GM13977 (cell line): ENCODE measurements at regions not wholly inside any gene's neighbourhood (a gene's known extent, or its start where the extent isn't known, plus 50 kb on each side); places are given as distances from the start of the nearest gene placed in this dataset.

ENCODE experiments used
- DNase-seq: peaks from one replicate; pipeline ENCODE4 v3.0.0; 2012; ENCODE audit warnings: low spot score
- in situ Hi-C: fragments of 300-500 bp; cut with MboI; formaldehyde crosslinking; loops from one replicate; pipeline ENCODE4 v1.12.0; 2022; ENCODE audit warnings: low sequenced_read_pairs, low pct_unique_long_range_greater_than_20kb, mixed read lengths, inconsistent platforms; ENCODE audit not compliant: unreplicated experiment
- TF ChIP-seq, protein P1 (sequence below): IDR thresholded peaks from 2 replicates; pipeline ENCODE4 v1.5.1; 2012; ENCODE audit warnings: mild to moderate bottlenecking, control low read depth; ENCODE audit not compliant: insufficient read depth; ENCODE audit errors: extremely low read depth, missing control alignments

DNA sequence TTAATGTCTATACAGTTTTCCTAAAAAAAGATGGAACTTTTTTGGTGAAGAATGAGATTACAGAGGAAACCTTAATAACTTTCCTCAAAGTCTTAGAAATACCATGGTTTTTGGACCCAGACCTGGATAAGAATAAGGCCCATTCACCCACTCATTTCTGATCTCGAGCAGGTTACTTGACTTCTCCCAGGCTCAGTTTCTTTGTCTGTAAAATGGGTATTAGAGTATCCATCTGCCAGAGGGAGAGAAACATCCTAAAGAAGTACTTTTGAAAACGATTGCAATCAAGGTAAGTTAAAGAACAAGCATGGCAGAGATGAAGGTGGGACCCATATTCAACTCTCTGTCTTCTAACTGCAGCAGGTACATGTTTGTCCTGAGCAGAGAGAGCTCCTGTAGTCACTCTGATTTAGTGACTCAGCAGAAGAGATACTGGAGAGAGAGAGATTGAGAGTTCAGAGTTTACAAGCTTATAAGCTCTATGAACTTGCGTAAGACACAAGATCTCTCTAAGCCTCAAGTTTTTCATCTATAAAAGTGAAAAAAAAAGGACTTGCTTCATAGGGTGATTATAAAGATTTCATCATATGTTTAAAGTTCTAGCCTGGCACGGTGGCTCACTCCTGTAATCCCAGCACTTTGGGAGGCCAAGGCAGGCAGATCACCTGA is 379.4 kb upstream of the SGCD start:
- TF ChIP-seq, protein P1, sequence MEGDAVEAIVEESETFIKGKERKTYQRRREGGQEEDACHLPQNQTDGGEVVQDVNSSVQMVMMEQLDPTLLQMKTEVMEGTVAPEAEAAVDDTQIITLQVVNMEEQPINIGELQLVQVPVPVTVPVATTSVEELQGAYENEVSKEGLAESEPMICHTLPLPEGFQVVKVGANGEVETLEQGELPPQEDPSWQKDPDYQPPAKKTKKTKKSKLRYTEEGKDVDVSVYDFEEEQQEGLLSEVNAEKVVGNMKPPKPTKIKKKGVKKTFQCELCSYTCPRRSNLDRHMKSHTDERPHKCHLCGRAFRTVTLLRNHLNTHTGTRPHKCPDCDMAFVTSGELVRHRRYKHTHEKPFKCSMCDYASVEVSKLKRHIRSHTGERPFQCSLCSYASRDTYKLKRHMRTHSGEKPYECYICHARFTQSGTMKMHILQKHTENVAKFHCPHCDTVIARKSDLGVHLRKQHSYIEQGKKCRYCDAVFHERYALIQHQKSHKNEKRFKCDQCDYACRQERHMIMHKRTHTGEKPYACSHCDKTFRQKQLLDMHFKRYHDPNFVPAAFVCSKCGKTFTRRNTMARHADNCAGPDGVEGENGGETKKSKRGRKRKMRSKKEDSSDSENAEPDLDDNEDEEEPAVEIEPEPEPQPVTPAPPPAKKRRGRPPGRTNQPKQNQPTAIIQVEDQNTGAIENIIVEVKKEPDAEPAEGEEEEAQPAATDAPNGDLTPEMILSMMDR, result no peak
- in situ Hi-C loops, result loop anchor here (25.0 kb wide), 1 partner anchor 1190 kb away; the partner anchor contains the start of gene MED7
- no peak for DNase-seq

DNA sequence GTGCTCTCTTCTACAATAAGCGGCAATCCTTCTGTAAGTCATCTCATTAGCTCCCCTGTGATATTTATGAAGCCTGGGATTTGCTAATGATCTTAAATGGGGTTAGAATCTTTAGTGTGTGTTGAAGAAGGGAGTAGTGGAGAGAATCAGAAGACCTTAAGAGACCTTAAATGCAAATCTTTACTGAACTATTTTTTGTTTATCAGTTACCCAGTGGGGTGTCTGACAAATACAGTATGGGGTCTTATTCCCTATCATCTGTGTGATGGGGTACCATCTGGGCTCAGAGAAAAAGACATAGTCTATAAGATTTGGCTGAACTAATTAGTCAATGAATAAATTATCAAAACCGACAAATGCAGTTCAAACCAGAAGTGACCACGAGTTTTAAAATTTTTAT is 378.4 kb upstream of the SGCD start:
- in situ Hi-C loops, result loop anchor here (25.0 kb wide), 1 partner anchor 1189 kb away; the partner anchor contains the start of gene MED7
- TF ChIP-seq, protein P1, result no peak
- no peak for DNase-seq

DNA sequence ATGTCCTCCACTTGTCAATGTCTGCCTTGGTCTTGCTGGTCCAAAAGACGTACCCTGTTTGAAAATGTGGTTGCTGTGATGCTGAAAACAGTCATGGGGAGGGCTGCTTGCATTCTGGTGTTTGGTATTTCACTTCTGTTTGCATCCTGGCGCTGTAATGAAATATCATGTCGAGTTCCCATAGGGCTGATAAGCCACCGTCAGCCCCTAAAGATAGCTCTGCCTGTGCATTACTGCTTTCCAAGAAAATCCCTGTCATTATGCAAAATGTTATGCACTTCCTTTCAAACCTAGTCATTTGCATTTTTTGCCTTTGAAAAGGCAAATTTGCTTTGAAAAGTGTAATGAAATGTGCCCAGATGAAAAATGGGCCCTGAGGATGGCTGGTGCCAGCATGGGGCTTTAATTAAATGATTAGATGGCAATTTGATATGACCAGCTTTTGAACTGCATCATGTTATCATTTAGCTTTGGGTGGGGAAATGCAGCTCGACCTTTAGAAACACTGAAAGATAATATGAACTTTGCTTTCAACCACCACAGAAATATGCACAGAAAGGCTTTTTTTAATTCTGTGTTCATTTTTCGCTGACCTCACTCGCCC is 374.4 kb upstream of the SGCD start:
- TF ChIP-seq, protein P1, result no peak
- in situ Hi-C loops, result no loop called here
- no peak for DNase-seq

DNA sequence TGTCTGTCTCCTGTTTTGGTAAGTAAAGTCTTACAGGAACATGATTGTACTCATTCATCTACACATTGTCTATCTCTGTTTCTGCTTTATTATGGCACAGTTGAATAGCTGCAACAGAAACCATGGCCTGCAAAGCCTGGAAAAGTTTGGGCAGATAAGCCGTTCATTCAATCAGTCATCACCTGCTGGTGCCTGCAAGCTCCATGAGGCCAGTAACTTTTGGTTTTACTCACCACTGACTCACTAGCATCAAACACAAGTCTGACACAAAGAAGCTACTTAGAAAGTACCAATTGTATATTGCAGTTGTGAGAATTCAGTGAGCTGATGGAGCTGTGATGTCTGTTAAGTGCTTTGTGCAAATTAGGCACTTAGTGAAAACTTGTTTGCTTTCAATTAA is 373.6 kb upstream of the SGCD start:
- TF ChIP-seq, protein P1, result no peak
- in situ Hi-C loops, result no loop called here
- DNase-seq, result no peak

DNA sequence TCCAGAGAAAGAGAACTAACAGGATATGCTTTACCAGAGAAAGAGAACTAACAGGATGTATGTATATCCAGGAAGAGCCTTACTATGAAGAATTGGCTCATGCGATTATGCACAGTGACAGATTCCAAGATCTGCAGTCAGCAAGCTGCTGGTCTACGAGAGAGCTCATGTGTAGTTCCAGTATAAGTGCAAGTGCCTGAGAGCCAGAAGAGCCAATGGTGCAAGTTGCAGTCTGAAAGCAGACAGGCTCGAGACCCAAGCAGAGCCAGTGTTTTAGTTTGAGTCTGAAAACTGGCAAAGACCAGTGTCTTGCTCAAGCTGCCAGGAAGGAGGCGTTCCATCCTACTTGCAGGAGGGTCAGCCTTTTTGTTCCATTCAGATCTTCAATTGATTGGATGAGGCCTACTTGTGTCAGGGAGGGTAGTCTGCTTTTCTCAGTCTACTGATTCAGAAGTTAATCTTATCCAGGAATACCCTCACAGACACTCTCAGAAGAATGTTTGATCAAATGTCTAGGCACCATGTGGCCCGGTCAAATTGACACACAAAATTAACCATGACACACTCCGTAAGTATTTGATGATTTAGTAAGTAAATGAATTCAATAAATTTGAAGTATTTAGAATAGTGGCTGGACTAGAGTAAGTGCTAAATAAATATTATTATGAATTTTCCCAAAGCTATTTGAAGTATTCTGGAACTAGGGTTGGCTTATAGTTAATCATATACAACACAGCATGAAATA is 372.1 kb upstream of the SGCD start:
- no peak for DNase-seq
- in situ Hi-C loops, result no loop called here
- TF ChIP-seq, protein P1, result no peak

DNA sequence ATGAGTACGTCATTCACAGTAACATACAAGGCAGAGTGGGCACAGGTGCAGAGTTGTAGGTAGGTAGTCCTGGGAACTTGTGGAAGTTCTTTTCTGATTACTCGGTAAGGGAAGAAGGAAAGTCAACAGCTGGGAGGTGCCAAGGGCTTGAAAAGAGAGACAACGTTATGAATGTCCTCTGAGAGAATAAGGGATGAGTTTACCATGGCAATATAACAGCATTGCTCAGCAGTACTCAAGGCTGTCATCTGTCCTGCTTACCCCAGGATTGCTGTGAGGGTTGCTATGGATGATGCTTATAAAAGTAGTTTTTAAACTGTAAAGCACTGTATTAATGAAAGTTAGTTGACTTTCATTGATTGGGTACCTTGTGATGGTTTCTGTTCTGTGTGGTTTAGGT is 369.1 kb upstream of the SGCD start:
- in situ Hi-C loops, result no loop called here
- DNase-seq, result no peak
- TF ChIP-seq, protein P1, result no peak
